IgD-negative memory B cell (primary cell): ENCODE measurements at regions not wholly inside any gene's neighbourhood (a gene's known extent, or its start where the extent isn't known, plus 50 kb on each side); places are given as distances from the start of the nearest gene placed in this dataset.

Experiments used
- H3K27ac Mint-ChIP-seq, 3 donors: one replicate each; pipeline ENCODE4 v1.8.0; 2020 to 2022; ENCODE audit warnings: mild to moderate bottlenecking in 3 of 3, mixed read lengths in 3 of 3, moderate library complexity in 1 of 3
- H3K27me3 Mint-ChIP-seq: one replicate; pipeline ENCODE4 v1.8.0; 2021; ENCODE audit warnings: mixed read lengths
- H3K36me3 Mint-ChIP-seq: one replicate; pipeline ENCODE4 v1.8.0; 2020; ENCODE audit warnings: mild to moderate bottlenecking, mixed read lengths
- H3K4me1 Mint-ChIP-seq, 3 donors: one replicate each; pipeline ENCODE4 v1.8.0; 2020 to 2022; ENCODE audit warnings: mixed read lengths in 3 of 3, mild to moderate bottlenecking in 1 of 3
- H3K4me3 Mint-ChIP-seq, 4 donors: one replicate each; pipeline ENCODE4 v1.8.0; 2020 to 2022; ENCODE audit warnings: mild to moderate bottlenecking in 4 of 4, mixed read lengths in 4 of 4, moderate library complexity in 3 of 4
- H3K9me3 Mint-ChIP-seq, 3 donors: one replicate each; pipeline ENCODE4 v1.8.0; 2020 to 2021; ENCODE audit warnings: mixed read lengths in 3 of 3, mild to moderate bottlenecking in 1 of 3

- H3K4me1 Mint-ChIP-seq: no peaks in the 10 kb centered on the region
- no peaks in the 10 kb centered on the region for H3K36me3 Mint-ChIP-seq
- no peak overlapping the region for H3K4me3 Mint-ChIP-seq
- peaks cover 0 to 1% (median 0%) of the 10 kb centered on the region in 3 donors for H3K9me3 Mint-ChIP-seq
- peaks cover 2% of the 10 kb centered on the region for H3K27me3 Mint-ChIP-seq
- H3K27ac Mint-ChIP-seq: no peak overlapping the region
These were observed 439.2 kb upstream of the MAF start for GRCh38 chr16:80039777-80040176.

- H3K36me3 Mint-ChIP-seq: no peaks in the 10 kb centered on the region
- H3K4me3 Mint-ChIP-seq: no peak overlapping the region
- H3K27ac Mint-ChIP-seq: no peak overlapping the region
- peaks cover 4 to 9% (median 4%) of the 10 kb centered on the region in 3 donors for H3K9me3 Mint-ChIP-seq
- peaks cover 2% of the 10 kb centered on the region for H3K27me3 Mint-ChIP-seq
- H3K4me1 Mint-ChIP-seq: no peaks in the 10 kb centered on the region
These were observed 438.0 kb upstream of the MAF start for GRCh38 chr16:80038566-80038965.

GRCh38 chr16:80034948-80035663, 434.6 kb upstream of the MAF start:
- H3K27ac Mint-ChIP-seq: peak overlapping the region in 1 of 3 donors; percentile 23
- peaks cover 4 to 14% (median 9%) of the 10 kb centered on the region in 3 donors for H3K9me3 Mint-ChIP-seq
- H3K36me3 Mint-ChIP-seq: no peaks in the 10 kb centered on the region
- no peak overlapping the region for H3K4me3 Mint-ChIP-seq
- peaks cover 2% of the 10 kb centered on the region for H3K27me3 Mint-ChIP-seq
- no peaks in the 10 kb centered on the region for H3K4me1 Mint-ChIP-seq

- Mint-ChIP-seq H3K9me3 (peaks cover 4 to 14% (median 9%) of the 10 kb centered on the region in 3 donors), H3K4me1 (no peaks in the 10 kb centered on the region), H3K27ac (no peak overlapping the region), H3K36me3 (no peaks in the 10 kb centered on the region), H3K27me3 (peaks cover 2% of the 10 kb centered on the region), H3K4me3 (no peak overlapping the region)
These were observed 433.9 kb upstream of the MAF start for GRCh38 chr16:80034469-80034826.

- Mint-ChIP-seq H3K4me3 (no peak overlapping the region), H3K4me1 (no peaks in the 10 kb centered on the region), H3K36me3 (no peaks in the 10 kb centered on the region), H3K27me3 (peaks cover 2% of the 10 kb centered on the region), H3K27ac (no peak overlapping the region), H3K9me3 (peaks cover 4 to 14% (median 9%) of the 10 kb centered on the region in 3 donors)
These were observed 433.4 kb upstream of the MAF start for GRCh38 chr16:80033783-80034468.

GRCh38 chr16:80029761-80030481, 429.4 kb upstream of the MAF start:
- H3K27ac Mint-ChIP-seq: no peak overlapping the region
- peaks cover 4 to 14% (median 7%) of the 10 kb centered on the region in 3 donors for H3K9me3 Mint-ChIP-seq
- H3K36me3 Mint-ChIP-seq: no peaks in the 10 kb centered on the region
- H3K4me1 Mint-ChIP-seq: peaks cover 0 to 3% (median 0%) of the 10 kb centered on the region in 3 donors
- peaks cover 4% of the 10 kb centered on the region for H3K27me3 Mint-ChIP-seq
- no peak overlapping the region for H3K4me3 Mint-ChIP-seq

GRCh38 chr16:80029381-80029630, 428.8 kb upstream of the MAF start:
- H3K27ac Mint-ChIP-seq: no peak overlapping the region
- H3K4me3 Mint-ChIP-seq: no peak overlapping the region
- H3K27me3 Mint-ChIP-seq: peaks cover 4% of the 10 kb centered on the region
- peaks cover 0 to 3% (median 0%) of the 10 kb centered on the region in 3 donors for H3K4me1 Mint-ChIP-seq
- no peaks in the 10 kb centered on the region for H3K36me3 Mint-ChIP-seq
- H3K9me3 Mint-ChIP-seq: peaks cover 6 to 12% (median 7%) of the 10 kb centered on the region in 3 donors

- no peaks in the 10 kb centered on the region for H3K36me3 Mint-ChIP-seq
- H3K4me1 Mint-ChIP-seq: peaks cover 0 to 3% (median 0%) of the 10 kb centered on the region in 3 donors
- no peak overlapping the region for H3K4me3 Mint-ChIP-seq
- no peak overlapping the region for H3K27ac Mint-ChIP-seq
- H3K27me3 Mint-ChIP-seq: peaks cover 4% of the 10 kb centered on the region
- H3K9me3 Mint-ChIP-seq: peaks cover 2 to 7% (median 6%) of the 10 kb centered on the region in 3 donors
These were observed 428.2 kb upstream of the MAF start for GRCh38 chr16:80028581-80029380.

GRCh38 chr16:80027007-80027965, 426.7 kb upstream of the MAF start:
- H3K9me3 Mint-ChIP-seq: peaks cover 0 to 1% (median 0%) of the 10 kb centered on the region in 3 donors
- H3K36me3 Mint-ChIP-seq: no peaks in the 10 kb centered on the region
- H3K4me1 Mint-ChIP-seq: peaks cover 0 to 3% (median 0%) of the 10 kb centered on the region in 3 donors
- no peak overlapping the region for H3K27ac Mint-ChIP-seq
- H3K4me3 Mint-ChIP-seq: no peak overlapping the region
- H3K27me3 Mint-ChIP-seq: peaks cover 4% of the 10 kb centered on the region

- Mint-ChIP-seq H3K9me3 (peaks cover 0 to 1% (median 0%) of the 10 kb centered on the region in 3 donors), H3K27ac (no peak overlapping the region), H3K4me3 (no peak overlapping the region), H3K27me3 (peaks cover 4% of the 10 kb centered on the region), H3K4me1 (peaks cover 0 to 3% (median 0%) of the 10 kb centered on the region in 3 donors), H3K36me3 (no peaks in the 10 kb centered on the region)
These were observed 424.7 kb upstream of the MAF start for GRCh38 chr16:80025236-80025635.

GRCh38 chr16:80024443-80024842, 423.9 kb upstream of the MAF start:
- H3K4me1 Mint-ChIP-seq: peaks cover 0 to 3% (median 0%) of the 10 kb centered on the region in 3 donors
- H3K27ac Mint-ChIP-seq: peak overlapping the region in 1 of 3 donors; percentile 28
- no peaks in the 10 kb centered on the region for H3K36me3 Mint-ChIP-seq

GRCh38 chr16:80023865-80024264, 423.3 kb upstream of the MAF start:
- Mint-ChIP-seq H3K27me3 (peaks cover 4% of the 10 kb centered on the region), H3K9me3 (peaks cover 0 to 3% (median 0%) of the 10 kb centered on the region in 3 donors), H3K4me1 (peaks cover 0 to 3% (median 0%) of the 10 kb centered on the region in 3 donors), H3K27ac (no peak overlapping the region), H3K4me3 (no peak overlapping the region), H3K36me3 (no peaks in the 10 kb centered on the region)

More at GRCh38 chr16:80024443-80024842, 423.9 kb upstream of the MAF start:
- Mint-ChIP-seq H3K9me3 (peaks cover 0 to 3% (median 0%) of the 10 kb centered on the region in 3 donors), H3K4me3 (no peak overlapping the region), H3K27me3 (peaks cover 4% of the 10 kb centered on the region)

- no peak overlapping the region for H3K4me3 Mint-ChIP-seq
- no peak overlapping the region for H3K27ac Mint-ChIP-seq
- no peaks in the 10 kb centered on the region for H3K36me3 Mint-ChIP-seq
- peaks cover 0 to 2% (median 0%) of the 10 kb centered on the region in 3 donors for H3K9me3 Mint-ChIP-seq
- no peaks in the 10 kb centered on the region for H3K4me1 Mint-ChIP-seq
- no peaks in the 10 kb centered on the region for H3K27me3 Mint-ChIP-seq
These were observed 418.9 kb upstream of the MAF start for GRCh38 chr16:80019395-80019794.

- Mint-ChIP-seq H3K36me3 (no peaks in the 10 kb centered on the region), H3K9me3 (peaks cover 0 to 2% (median 0%) of the 10 kb centered on the region in 3 donors), H3K4me3 (no peak overlapping the region), H3K4me1 (no peaks in the 10 kb centered on the region), H3K27ac (no peak overlapping the region), H3K27me3 (no peaks in the 10 kb centered on the region)
These were observed 417.9 kb upstream of the MAF start for GRCh38 chr16:80018466-80018865.
